Esophagus squamous epithelium (tissue), 5 donors: ENCODE measurements at regions not wholly inside any gene's neighbourhood (a gene's known extent, or its start where the extent isn't known, plus 50 kb on each side); places are given as distances from the start of the nearest gene placed in this dataset.

Experiments
- DNase-seq: peaks from one replicate; lab custom pipeline; 2025; lab: John Stamatoyannopoulos, UW
- H3K27ac ChIP-seq, 4 donors: fragments of 200-600 bp; sonication (generic); one replicate each; pipeline ENCODE4 v1.5.1; 2016 to 2019; ENCODE audit warnings: mild to moderate bottlenecking in 1 of 4
- H3K27me3 ChIP-seq, 4 donors: fragments of 200-600 bp; sonication (generic); 1 replicate in 3 of 4; 2 replicates in 1 of 4; pipeline versions ENCODE4 v1.5.1 to v1.6.0; 2017 to 2021; ENCODE audit warnings: antibody characterized with exemption in 1 of 4
- H3K36me3 ChIP-seq, 3 donors: fragments of 200-600 bp; sonication (generic); one replicate each; pipeline ENCODE4 v1.5.1; 2016 to 2019
- H3K4me1 ChIP-seq, 3 donors: fragments of 200-600 bp; sonication (generic); one replicate each; pipeline ENCODE4 v1.5.1; 2017 to 2019
- H3K4me3 ChIP-seq, 4 donors: fragments of 200-600 bp; sonication (generic); 1 replicate in 3 of 4; 2 replicates in 1 of 4; pipeline ENCODE4 v1.5.1; 2016 to 2019; ENCODE audit warnings: mild to moderate bottlenecking in 2 of 4, moderate library complexity in 1 of 4
- H3K9me3 ChIP-seq, 3 donors: fragments of 200-600 bp; sonication (generic); one replicate each; pipeline ENCODE4 v1.5.1; 2016 to 2019
- POLR2A ChIP-seq, 4 donors: fragments of 450-650 bp; IDR thresholded peaks; one replicate each; pipeline ENCODE4 v1.6.1; 2017; ENCODE audit warnings: antibody characterized with exemption in 4 of 4, mild to moderate bottlenecking in 4 of 4, moderate library complexity in 3 of 4
- WGBS, 2 donors: methylation state at CpG; one replicate each; pipeline ENCODE4 v1.1.5; 2018; 5-methylcytosine and 5-hydroxymethylcytosine counted together
- intact Hi-C: fragments of 100-400 bp; cut with DNase I; formaldehyde crosslinking; loops from one replicate; pipeline ENCODE4 v1.15.0; 2022
- TF ChIP-seq, protein P1 (sequence below), 6 experiments: fragments of 450-650 bp in 4 of 6; fragments of 200-600 bp in 2 of 6; sonication (generic) in 2 of 6; IDR thresholded peaks; one replicate each; pipeline ENCODE4 v1.5.1; 2016 to 2019; ENCODE audit warnings: antibody characterized with exemption in 6 of 6, mild to moderate bottlenecking in 4 of 6, moderate library complexity in 4 of 6
- donor health status: DM: yes; HTN: yes; CAD: no.

- H3K4me3 ChIP-seq = no peak overlapping the region
- no peaks in the 10 kb centered on the region for H3K27me3 ChIP-seq
- H3K36me3 ChIP-seq = no peaks in the 10 kb centered on the region
- H3K27ac ChIP-seq = no peak overlapping the region
- H3K4me1 ChIP-seq = no peaks in the 10 kb centered on the region
- H3K9me3 ChIP-seq = no peaks in the 10 kb centered on the region
- intact Hi-C loops = no loop called here
- TF ChIP-seq POLR2A (IDR thresholded peaks at IDR 0.05) = no peak
- TF ChIP-seq, protein P1, sequence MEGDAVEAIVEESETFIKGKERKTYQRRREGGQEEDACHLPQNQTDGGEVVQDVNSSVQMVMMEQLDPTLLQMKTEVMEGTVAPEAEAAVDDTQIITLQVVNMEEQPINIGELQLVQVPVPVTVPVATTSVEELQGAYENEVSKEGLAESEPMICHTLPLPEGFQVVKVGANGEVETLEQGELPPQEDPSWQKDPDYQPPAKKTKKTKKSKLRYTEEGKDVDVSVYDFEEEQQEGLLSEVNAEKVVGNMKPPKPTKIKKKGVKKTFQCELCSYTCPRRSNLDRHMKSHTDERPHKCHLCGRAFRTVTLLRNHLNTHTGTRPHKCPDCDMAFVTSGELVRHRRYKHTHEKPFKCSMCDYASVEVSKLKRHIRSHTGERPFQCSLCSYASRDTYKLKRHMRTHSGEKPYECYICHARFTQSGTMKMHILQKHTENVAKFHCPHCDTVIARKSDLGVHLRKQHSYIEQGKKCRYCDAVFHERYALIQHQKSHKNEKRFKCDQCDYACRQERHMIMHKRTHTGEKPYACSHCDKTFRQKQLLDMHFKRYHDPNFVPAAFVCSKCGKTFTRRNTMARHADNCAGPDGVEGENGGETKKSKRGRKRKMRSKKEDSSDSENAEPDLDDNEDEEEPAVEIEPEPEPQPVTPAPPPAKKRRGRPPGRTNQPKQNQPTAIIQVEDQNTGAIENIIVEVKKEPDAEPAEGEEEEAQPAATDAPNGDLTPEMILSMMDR (IDR thresholded peaks at IDR 0.05) = no peak
- no peak for DNase-seq
Observed at GRCh38 chr2:194015751-194016150, 1641.3 kb upstream of the SLC39A10 start.

DNA sequence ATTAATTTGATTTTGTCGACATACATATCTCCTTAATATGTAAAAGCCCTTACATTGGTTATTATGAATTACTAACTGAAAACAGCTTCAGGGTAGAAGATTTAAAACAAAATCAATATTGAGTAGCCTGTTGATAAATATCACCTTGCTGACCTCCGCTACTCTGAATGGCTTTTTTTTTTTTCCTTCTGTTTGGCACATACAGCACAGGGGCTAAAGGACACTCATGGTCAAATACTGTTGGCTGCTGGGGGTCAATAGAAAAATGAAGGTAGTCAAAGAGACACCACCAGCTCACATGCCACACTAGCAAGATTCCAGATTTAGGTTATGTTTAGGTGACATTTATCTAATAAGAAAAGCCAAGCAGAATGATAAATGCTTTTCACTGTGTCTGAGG lies 1642.4 kb upstream of the SLC39A10 start:
- Histone ChIP-seq H3K36me3 (no peaks in the 10 kb centered on the region), H3K4me1 (no peaks in the 10 kb centered on the region), H3K27me3 (no peaks in the 10 kb centered on the region), H3K4me3 (no peak overlapping the region), H3K9me3 (no peaks in the 10 kb centered on the region), H3K27ac (no peak overlapping the region)
- TF ChIP-seq, protein P1 (IDR thresholded peaks at IDR 0.05) = no peak
- TF ChIP-seq POLR2A (IDR thresholded peaks at IDR 0.05) = no peak
- intact Hi-C loops = no loop called here
- 76 to 78% methylated on average over 2 of the region's 2 CpGs for WGBS, 2 donors
- DNase-seq = no peak

GRCh38 chr2:194004590-194005206 lies 1652.3 kb upstream of the SLC39A10 start:
- Histone ChIP-seq H3K36me3 (no peaks in the 10 kb centered on the region), H3K27ac (no peak overlapping the region), H3K4me1 (no peaks in the 10 kb centered on the region), H3K27me3 (no peaks in the 10 kb centered on the region), H3K4me3 (no peak overlapping the region), H3K9me3 (peaks cover 0 to 9% (median 0%) of the 10 kb centered on the region in 3 donors)
- WGBS, 2 donors = 78 to 86% methylated on average over 2 of the region's 2 CpGs
- no peak for DNase-seq
- intact Hi-C loops = no loop called here
- no peak for TF ChIP-seq POLR2A (IDR thresholded peaks at IDR 0.05)
- TF ChIP-seq, protein P1 (IDR thresholded peaks at IDR 0.05) = no peak

- DNase-seq = no peak
- Histone ChIP-seq H3K9me3 (peaks cover 0 to 9% (median 0%) of the 10 kb centered on the region in 3 donors), H3K27ac (no peak overlapping the region), H3K36me3 (no peaks in the 10 kb centered on the region), H3K4me1 (no peaks in the 10 kb centered on the region), H3K27me3 (no peaks in the 10 kb centered on the region), H3K4me3 (no peak overlapping the region)
- intact Hi-C loops = no loop called here
- WGBS, 2 donors = 64 to 71% methylated on average over 2 of the region's 2 CpGs
- TF ChIP-seq, protein P1 (IDR thresholded peaks at IDR 0.05) = no peak
- TF ChIP-seq POLR2A (IDR thresholded peaks at IDR 0.05) = no peak
Observed at GRCh38 chr2:194003911-194004310, 1653.1 kb upstream of the SLC39A10 start.

GRCh38 chr2:194002699-194003368 lies 1654.2 kb upstream of the SLC39A10 start:
- WGBS, 2 donors = 66 to 72% methylated on average over 4 to 5 of the region's 23 CpGs
- no peak for DNase-seq
- H3K9me3 ChIP-seq = peaks cover 0 to 9% (median 0%) of the 10 kb centered on the region in 3 donors
- H3K4me1 ChIP-seq = no peaks in the 10 kb centered on the region
- H3K27ac ChIP-seq = no peak overlapping the region
- no peaks in the 10 kb centered on the region for H3K36me3 ChIP-seq
- no peaks in the 10 kb centered on the region for H3K27me3 ChIP-seq
- no peak overlapping the region for H3K4me3 ChIP-seq
- TF ChIP-seq, protein P1 (IDR thresholded peaks at IDR 0.05) = no peak
- no peak for TF ChIP-seq POLR2A (IDR thresholded peaks at IDR 0.05)
- intact Hi-C loops = no loop called here
